ENCODE measurements at regions not wholly inside any gene's neighbourhood (a gene's known extent, or its start where the extent isn't known, plus 50 kb on each side); places are given as distances from the start of the nearest gene placed in this dataset.

DNA sequence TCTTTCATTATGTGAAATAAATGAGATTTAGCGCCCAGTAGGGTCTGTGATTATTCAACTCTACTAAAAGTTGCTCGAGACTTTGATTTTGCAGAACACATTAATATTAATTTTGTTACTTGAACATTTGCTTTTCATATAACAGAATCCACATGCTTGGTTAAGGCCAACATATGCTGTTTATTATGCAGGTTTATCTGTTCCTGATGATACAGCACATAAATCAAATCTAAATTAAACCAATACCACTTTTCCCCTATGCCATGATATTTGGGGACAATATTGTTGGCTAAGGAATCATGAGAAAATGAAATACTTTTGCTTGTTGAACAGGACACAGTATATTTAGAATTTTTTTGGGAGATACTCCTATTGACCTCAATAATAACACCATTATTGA lies 291.1 kb downstream of the USP25 start:
- no peak for DNase-seq

DNA sequence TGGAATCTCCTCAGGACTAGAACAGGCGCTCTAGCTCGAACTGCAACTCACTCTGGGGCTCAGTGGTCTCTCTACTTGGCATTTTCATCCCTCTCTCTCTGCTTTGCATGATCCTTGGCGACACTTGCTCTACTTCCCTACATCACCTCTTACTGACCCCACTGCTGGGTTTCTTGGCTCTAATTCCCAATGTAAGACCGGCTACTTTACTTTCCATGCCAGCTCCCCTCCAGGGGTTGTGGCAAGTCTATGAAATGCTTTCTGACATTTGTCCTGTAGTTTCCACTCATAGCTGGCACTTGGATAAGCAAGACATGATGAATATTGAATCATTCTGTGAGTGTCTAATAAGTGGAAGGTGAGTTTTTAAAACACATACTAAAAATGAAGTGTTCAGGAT lies 292.3 kb downstream of the USP25 start:
- DNase-seq = no peak

DNA sequence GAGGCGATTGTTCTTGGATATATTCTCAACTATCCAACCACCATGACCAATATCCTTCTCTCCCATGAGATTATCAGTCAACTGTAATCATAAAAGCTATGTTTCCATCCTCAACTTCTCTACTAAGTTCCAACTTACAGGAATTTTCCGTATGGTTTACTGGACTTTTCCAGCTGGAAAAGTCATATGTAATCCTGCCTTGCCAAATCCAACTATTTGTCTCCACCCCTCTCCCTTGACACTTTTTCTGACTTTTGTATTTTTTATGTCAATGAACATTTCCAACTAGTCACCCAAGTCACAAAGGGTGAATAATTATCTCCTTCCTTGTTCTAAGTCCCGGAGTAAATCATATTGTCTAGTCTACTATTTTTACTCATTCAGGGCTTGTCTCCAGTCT lies 293.1 kb downstream of the USP25 start:
- DNase-seq = no peak

DNA sequence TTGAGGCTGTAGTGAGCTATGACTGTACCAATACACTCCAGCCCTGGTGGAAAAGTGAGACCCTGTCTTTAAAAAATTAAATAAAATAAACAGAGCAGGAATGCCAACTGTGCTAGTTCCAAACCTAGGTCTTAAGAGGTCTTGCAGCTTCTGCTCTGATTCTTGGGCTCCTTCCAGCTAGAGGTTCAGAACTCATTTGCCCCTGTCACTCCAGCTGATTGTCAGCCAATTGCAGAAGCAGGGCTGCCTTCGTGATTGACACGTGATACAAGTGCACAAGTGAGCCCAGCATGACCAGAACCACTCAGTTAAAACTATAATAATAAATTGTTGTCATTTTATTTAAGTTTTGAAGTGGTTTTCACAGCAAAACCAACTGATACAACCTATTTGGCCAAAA lies 298.4 kb downstream of the USP25 start:
- DNase-seq = no peak

DNA sequence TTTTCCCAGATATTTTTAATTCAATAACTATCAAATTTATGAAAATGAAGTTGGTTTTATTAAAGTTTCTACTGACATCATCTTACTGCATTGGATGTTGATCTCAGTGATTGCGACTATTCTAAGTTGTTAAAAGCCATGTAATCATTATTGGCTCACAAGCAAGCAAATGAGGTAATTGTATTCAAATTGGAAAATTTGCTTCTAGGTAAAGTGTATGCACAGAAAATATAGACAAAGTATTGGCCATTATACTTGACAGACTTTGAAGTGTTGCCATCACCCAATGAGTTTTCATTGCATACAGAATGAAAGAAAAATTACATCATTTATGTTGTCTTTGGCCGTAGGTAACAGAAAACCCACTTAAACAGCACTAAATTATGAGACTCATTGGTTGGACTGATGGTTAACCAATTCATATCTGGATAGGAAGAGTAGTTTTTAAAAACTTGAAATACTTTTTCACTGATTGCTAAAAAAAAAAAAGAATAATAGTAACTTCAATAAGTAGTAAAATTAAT lies 299.2 kb downstream of the USP25 start:
- no peak for DNase-seq

DNA sequence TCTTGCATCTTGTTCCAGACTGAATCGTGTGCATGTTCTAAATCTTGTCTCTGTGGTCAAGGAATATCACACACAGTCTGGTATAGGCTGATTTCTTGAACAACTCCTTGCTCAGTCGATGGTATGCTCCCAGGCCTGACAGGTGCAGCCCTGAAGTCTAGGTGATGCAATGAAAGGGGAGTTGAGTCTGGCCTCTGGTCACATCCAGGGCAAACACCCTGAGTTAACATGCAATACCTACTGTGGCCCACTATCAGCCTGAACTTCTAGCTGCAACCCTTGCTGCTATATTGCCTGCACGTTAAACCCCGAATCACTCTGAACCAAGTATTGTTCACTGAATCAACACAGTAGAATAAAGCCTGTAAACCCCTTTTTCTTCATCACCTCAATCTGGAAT lies 303.4 kb downstream of the USP25 start:
- no peak for DNase-seq

DNA sequence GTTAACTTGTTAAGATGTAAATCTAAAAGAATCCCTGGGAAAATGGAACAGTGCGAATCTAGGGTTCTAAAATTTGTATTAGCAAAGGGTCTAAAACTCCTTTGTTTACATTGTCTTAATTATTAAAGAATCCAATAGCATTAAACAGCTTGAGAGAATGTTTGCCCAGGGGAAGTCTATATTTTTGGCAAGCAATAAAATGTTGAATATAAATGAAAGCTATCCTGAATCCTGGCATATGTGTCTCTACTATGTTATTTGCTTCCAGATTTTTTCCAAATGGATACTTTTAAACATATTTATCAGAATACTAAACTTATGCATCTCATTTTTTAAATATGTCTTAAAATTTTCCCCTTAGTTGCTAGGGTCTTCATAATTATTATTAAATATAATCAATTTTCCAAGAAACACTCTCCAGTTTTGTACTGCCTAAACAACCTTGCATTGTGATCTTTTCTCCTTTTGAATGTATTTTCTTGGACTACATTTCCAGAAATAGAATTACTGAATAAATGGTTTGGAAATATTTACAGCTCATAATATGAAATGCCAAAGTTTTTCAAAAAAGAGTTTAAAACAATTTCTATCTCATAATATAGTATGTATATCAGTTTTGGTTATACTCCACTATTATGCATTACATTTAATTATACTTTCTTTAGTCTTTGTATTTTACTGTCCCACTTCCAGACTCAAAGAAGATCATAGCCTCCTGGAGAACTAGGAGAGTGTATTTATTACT lies 304.8 kb downstream of the USP25 start:
- no peak for DNase-seq

DNA sequence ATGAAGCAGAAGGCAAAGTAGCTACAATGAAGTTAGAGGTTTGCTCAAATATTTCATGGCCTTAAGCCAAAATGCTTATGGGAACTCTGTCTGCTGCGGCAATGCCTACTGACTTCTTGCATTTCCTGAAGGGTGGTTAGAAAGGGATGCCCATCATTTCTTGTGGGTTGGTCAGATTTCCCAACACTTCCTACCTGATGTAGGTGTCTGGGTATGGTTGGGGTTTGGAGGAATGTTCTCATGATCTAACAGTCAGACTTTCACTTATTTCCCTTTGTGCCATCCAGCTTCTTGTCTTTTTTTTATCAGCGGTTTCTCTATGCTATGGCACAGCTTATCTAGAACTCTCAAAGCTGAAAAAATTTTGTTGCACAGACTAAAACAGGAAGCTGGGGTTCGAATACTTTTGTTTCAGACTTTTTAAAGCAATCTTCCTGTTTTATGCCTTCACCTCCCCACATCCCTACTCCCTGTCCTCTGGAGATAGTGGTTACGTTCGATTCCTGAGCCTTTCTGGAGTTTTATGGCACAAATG lies 307.7 kb downstream of the USP25 start:
- DNase-seq = no peak

DNA sequence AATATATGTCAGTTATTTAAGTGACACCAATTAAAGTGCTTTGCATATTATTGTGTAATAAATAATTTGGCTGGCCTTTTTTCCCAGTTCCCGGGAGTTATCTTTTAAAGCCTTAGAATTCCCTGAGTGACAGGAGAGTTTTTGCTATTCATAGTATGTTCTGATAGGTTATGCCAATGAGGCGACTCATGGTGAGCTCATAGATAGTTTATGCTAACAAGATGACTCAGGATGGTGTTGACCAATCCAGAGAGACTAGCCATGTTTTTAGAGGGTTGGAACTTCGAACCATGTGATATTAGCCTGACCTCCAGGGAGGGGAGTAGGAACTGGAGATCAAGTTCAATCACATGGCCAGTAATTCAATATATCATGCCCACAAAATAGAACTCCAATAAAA lies 310.8 kb downstream of the USP25 start:
- DNase-seq = no peak

DNA sequence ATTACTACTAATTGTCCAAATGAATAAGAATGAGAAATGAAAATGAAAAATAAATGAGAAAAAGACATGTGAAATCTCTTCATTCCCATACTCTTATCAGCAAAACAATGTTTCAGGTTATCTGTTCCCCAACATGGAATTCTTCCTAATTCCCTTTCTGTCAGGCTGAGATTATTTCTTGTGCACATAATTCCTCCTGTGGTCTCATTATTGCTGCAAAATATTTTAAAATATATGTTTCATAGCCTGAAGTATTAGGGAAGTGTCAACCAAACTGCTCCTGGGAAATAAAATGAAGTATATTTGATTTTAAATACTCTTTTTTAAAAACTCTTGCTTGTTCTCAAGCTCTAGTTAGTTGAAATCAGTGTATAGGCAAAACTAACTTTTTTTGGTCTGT lies 314.9 kb downstream of the USP25 start:
- no peak for DNase-seq

DNA sequence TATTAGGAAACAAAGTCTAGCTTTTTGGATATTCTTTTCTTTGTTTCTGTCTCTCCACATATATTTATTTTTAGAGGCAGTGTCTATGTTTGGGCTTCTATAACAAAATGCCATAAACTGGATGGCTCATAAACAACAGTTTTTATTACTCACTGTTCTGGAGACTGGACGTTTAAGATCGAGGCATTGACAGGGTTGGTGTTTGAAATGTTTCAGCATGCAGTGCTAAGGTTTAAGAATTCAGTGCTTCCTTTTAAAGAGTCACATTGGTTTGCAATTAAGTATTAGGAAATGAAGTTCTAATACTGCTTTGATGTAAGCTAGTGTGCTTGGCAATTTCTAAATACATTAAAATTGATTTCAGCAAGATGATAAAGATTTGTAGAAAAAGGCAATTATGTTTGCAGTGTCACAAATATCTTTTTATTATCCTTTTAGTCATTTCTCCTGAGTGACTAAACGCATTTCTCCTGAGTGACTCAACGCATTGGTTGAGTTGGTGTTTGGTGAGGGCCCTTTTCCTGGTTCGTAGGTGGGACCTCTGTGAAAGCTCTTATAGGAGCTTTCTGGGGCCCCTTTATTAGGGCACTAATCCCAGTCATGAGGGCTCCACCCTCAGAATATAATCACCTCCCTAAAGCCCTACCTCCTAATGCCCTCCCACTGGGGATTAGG lies 317.0 kb downstream of the USP25 start:
- DNase-seq = no peak

DNA sequence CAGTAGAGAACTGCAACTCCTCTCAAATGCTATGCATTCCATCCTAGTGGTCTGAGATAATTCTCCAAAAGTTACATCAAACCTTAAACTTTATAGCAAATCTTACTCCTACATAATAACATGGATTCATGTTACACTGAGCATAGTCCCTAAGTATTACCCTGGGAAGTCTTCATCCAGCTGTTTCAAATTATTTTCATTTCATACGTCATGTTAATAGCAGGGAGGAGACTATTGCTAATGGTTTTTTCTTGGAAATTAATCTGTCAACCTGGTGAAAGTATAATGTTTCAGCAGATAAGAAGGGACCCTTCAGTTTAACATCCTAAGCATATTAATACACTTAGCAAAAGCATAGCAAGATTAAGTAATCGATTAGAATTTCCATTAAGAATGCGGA lies 318.1 kb downstream of the USP25 start:
- DNase-seq = no peak

DNA sequence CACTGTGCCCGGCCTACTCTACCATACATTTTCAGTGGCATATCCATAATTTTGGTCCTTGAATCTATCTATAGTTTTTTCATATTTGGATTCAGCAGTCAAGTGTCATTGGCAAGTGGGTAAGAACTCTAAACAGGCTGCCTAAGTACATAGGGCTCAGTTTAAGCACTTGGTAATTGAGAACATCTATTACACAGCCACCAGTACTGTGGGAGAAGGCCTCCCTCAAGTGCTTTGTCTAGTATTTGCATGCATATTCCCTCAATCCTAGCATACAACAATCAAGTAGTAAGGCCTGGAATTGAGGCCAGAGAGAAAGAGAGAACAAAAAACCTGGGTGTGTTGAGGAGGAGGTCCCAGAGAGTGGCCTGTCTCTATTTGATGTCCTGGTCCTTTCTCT lies 325.2 kb downstream of the USP25 start:
- DNase-seq = no peak

DNA sequence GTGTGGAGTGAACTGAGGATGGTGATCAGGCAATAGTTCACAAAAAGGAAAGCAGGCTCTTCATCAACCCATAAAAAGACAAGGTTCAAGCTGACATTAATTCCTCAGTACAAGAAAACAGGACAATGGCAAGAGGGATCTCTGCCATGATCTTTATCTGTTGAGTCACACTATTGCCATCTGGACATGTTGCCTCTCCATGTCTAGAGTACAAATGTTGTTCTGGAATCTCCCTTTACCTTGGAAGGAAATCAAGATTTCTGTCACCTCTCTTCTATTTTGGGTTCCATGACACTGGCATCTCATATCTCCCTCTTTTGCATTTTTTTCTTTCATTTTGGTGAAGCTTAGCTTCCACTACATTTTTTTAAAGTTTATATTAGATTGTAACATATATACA lies 329.1 kb downstream of the USP25 start:
- DNase-seq = no peak

DNA sequence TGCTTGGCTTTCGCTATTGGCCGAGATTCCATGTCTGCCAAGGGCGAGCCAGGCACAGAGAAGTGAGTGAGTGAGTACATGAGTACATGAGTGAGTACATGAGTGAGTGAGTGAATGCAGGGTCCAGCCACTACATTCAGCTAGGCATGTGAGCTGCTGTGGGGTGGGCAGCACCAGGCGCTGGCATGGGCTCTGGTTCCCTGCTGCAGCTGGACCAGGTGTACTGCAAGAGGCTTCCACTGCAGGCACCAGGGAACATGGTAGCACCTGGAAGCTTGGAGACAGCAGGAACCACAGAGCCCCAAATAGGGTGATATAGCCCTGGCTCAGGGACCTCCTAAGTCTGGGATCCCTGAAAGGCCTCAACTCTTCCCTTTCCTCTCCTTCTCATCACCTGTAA lies 330.2 kb downstream of the USP25 start:
- DNase-seq = no peak

DNA sequence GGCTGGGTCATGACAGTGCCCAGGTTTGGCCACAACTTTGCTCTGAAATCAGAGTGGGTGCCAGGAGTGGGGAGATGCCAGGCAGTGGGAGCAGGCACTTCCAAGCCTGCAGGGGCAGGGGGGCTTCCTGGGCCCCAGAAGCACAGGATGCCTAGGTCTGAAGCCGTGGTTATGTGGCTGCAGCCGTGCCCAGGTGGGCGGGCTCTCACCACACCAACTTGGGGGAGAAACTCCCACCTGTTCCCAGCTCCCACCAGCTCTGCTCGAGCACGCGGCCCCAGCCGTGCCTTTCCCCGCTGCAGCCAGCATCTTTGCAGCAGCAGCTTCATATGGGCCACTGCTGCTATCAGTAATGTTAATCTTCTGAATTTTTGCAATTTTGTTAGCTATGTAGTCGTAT lies 331.4 kb downstream of the USP25 start:
- no peak for DNase-seq

DNA sequence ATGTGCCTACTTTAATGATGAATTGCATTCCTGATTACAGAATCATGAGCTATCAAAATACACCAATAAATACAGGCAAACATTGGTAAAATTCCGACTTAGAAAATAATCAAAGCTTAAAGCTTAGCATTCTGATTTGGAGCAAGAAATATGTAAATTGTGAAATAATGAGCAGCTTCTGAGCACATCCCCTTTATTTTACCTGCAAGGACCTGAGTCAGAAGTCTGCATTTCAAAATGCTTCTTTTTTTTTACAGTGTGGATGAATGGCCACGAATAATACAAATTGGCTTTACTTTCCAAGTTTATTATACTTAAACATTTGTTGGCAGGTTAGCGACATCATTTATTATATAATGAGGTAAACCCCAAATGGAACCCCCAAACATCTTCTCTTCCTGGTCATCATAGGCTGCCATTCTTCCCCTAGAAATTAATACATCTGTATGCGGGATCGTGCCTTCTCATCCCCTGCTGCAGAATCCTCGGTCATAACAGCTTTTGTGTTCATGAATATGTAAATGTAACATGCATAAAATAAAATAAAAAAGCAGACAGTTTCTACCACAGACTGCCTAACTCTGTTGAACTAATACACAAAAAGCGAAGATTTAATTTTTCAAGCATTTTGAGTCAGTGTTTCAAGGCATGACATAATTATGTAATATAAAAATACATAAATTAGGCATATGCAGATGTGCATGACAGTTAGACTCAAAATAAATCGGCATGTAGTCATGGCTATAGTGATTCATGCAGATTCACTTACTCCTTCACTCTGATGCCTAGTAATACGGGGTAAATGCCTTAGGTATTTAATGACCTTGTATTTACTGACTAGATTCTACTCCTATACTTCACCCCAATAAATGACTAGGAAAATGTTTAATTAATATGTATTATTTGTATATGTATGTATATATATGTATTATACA lies 339.7 kb downstream of the USP25 start:
- DNase-seq = no peak

DNA sequence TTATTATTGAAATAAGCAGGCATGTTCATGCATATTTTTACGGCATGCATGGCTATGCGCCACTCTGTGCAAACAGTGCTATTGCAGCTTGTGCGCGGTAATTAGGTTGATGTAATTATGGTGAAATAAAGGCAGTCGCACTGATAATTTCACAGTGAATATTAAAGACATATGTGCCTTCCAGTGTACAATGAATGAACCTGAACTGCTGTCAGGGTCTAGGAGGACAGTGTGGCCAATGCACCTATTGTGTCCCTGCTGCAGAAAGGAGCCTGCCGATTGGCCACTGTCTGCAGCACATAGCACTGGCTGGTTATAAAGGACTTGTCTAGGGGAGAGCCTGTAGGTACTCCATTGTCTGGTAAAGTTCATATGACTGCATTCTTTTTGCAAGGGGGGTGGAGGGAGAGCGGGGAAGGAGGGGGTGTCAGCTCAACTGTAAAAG lies 340.4 kb downstream of the USP25 start:
- DNase-seq = no peak

DNA sequence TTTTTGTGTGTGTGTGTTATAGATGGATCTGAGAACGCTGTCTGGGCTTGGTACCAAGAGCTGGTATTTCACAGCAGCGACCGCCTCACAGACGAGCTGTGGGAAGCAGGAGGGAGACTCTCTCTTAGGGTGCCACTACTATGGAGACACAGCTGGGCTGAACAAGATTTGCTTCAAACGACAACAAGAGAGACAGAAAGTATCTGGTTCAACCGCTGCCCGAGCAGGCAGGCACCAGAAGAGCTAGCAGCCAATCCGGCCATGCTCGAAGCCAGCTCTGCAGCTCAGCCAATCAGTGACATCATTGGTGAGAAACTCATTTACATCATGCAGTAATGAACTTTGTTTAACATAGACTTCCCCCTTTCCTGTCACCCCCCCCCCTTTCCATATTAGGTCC lies 341.3 kb downstream of the USP25 start:
- no peak for DNase-seq

DNA sequence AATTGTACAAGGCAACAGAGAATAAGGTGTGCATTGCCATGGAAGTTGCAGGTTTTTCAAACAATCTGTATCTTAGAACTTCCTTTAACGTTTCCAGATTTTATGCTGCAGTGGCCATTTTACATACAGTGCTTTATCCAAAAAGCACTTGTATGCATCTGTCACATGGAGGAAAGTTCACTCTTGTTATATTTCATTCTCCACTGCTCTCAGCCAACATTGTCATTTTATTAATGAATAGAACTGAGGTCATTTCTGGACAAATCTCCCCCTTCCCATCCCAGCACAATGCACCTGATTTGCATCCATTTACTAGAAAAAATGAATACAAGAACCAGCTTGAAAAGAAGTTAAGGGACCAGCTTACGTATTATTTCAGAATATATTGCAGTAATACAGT lies 342.0 kb downstream of the USP25 start:
- DNase-seq = no peak

DNA sequence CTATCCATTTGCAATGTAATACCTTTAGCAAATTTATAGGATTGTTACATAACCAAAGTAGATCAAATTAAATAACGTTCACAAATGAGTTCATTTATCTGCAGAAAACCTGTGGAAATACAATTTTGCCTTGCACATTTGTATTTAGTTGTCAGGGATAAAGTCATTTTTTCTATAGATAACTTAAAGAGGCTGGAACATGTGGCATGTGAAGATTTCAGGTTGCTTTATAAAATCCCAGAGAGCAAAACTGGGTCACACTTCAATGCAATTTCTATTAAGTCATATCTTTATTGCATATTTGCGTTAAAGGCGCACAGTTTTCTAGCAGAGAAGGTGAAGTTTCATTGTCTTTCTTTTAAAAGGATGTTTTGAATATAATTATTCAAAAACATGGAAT lies 342.4 kb downstream of the USP25 start:
- no peak for DNase-seq

DNA sequence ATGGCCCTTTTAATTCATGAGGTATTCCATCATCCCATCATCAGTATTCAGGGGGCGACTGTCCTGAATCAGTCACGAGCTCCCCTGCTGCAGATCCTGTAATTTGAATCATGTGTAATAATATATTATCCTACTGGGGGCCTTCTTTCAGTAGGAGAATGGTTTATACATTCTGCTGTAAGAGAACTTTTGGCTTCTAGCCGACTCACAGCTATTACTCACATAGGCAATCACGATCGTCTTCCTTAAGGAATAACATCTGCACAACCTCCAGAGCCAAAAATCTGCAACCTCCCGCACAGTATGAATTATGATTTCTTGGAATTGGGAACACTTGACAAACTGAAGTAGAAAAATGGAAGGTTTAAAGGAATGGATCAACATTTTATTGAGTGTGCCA lies 343.0 kb downstream of the USP25 start:
- DNase-seq = no peak

DNA sequence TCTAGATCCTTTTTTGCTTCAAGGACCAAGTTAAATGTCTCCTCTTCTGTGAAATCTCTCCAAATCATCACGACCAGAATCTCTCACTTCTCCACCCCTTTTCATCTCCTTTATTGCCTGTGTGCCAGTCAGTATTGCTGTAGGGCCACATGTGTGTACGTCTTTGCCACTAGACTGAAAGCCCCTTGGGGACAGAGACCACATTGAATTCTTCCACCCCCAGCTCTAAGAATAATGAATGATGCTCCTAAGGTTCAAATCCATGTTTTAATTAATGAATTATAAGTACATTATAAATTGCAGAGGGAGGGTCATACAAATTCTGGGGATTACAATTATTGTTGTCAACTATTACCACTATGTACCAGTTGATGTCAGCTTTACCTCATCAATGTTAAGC lies 343.8 kb downstream of the USP25 start:
- DNase-seq = no peak

All from suppressor macrophage treated with lipopolysaccharide for 1 hour (primary cell).